ENCODE measurements at regions not wholly inside any gene's neighbourhood (a gene's known extent, or its start where the extent isn't known, plus 50 kb on each side); places are given as distances from the start of the nearest gene placed in this dataset.

DNA sequence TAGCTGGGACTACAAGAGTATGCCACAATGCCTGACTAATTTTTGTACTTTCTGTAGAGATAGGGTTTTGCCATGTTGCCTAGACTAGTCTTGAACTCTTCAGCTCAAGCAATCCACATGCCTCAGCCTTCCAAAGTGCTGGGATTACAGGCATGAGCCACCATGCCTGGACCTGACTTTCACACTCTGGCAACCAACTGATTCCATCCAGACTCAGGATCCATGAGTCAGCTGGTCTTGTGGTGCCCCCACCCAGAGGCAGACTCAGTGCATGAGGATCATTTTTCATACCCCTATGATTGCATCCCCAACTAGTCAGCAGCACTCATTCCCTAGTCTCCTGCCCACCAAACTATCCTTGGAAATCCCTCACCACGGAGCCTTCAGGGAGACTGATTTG is 375.9 kb downstream of the ANXA1 start:
- TF ChIP-seq, protein P1, sequence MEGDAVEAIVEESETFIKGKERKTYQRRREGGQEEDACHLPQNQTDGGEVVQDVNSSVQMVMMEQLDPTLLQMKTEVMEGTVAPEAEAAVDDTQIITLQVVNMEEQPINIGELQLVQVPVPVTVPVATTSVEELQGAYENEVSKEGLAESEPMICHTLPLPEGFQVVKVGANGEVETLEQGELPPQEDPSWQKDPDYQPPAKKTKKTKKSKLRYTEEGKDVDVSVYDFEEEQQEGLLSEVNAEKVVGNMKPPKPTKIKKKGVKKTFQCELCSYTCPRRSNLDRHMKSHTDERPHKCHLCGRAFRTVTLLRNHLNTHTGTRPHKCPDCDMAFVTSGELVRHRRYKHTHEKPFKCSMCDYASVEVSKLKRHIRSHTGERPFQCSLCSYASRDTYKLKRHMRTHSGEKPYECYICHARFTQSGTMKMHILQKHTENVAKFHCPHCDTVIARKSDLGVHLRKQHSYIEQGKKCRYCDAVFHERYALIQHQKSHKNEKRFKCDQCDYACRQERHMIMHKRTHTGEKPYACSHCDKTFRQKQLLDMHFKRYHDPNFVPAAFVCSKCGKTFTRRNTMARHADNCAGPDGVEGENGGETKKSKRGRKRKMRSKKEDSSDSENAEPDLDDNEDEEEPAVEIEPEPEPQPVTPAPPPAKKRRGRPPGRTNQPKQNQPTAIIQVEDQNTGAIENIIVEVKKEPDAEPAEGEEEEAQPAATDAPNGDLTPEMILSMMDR (conservative IDR thresholded peaks at IDR 0.05; ENCODE audit: low read length) = no peak
- no peak for TF ChIP-seq EZH2phosphoT487 (IDR thresholded peaks at IDR 0.05; ENCODE audit: borderline replicate concordance, low read depth, low read length)

All from OCI-LY7 (cell line).